Cerebellar cortex (tissue), 1 donor: ENCODE measurements at regions not wholly inside any gene's neighbourhood (a gene's known extent, or its start where the extent isn't known, plus 50 kb on each side); places are given as distances from the start of the nearest gene placed in this dataset.

Experiments used
- DNase-seq: peaks from one replicate; pipeline ENCODE4 v3.0.0-alpha.2; 2015; ENCODE audit warnings: low spot score

DNA sequence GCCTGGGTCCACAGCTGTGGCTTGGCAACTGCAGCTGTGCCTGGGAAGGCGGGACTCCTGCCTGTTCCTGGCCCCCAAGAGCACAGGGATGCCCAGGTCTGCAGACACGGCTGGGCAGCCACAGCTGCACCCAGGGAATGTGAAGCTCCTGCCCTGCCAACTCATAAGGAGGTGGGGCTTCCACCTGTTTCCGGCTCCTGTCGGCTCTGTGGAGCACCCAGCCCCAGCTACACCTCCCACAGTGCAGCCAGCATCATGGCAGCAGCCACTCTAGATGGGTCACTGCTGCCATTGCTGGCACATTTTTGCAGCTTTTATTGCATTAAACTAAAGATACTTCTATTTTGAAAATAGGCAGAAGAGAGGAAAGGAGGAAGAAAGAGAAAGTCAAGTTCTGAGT, 207.9 kb downstream of the SAMD5 start:
- no peak for DNase-seq

DNA sequence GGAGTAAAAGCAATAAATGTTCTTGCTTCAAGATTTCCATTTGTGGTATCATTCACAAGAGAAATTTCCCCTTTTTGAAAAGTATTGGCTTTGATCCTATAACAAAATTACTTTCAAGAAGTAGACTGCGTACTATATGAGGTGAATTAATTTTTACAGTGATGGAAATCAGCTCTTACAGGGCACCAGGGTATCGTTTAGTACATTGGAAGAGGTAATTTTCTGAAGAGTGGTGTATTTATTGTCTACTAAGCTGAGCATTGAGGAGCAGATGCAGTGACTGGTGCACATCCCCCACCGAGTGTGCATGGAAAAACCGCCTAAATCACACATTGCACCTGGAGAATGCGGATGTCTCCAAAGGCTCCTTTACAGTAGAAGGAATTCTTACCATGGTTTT, 209.5 kb downstream of the SAMD5 start:
- no peak for DNase-seq

DNA sequence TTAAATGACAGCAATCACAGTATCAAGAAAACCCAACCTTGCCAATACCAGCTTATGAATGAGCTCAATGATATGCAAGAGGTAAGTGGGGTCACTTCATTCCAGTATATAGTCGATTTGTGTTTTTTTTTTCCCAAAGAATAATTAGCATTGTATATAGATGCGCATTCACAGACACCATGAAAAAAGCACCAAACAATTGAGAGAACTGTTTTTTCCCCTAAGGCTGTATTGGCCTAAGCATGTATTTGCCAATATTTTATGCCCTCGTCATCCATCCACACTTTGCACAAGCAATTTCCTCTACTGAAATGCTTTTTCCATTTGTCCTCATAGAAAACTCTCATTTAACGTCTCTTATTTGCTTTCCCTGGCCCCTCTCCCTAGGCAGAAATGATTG, 213.7 kb downstream of the SAMD5 start:
- DNase-seq: no peak

DNA sequence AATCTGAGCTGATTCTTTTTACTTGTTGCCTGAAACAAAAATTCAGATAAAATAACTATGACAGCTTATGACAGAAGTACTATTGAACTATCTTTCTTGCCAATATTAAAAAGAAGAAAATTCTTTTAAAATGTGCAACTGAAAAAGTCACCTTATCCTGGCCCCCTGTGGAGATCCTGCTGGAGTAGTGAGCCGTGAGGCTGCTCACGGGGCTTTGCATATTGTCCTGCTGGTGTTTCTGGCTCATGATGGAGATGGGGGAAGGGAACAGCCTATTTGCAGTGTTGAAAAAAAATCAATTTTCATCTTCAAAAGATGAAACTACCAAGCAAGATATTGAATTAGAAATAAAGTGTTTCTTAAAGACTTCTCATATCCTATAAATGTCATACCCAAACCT, 216.0 kb downstream of the SAMD5 start:
- DNase-seq: no peak

DNA sequence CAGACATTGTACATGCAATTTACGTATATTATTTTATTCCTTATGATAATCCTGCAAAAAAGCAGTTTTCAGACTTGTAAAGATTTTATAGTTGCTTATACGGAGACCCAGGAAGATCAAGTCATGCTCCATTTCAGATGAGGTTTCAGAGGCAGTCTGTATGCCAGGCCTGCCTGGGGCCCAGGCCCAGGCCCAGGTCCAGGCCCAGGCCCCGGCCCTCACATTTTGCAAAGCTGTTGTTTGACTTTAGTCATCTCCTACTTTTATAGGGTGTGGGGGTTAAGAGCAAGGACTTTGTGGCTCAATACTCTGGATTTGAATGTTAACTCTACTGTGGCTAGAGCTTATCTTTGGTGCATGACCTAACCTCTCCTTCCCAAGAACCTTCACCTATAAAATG, 217.9 kb downstream of the SAMD5 start:
- DNase-seq: no peak

DNA sequence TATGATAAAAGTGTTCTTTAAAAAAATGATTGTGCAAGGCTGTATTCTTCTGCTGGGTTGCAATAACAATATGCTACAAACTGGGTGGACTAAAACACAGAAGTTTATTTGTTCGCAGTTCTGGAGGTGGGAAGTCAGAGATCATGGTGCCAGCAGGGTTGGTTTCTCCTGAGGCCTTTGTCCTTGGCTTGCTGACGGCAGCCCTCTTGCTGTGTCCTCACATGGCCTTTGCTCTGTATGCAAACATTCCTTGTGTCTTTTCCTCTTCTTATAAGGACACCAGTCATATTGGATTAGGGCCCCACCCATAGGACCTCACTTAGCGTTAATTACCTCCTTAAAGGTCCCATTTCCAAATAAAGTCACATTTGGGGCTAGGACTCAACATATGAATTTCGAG, 220.4 kb downstream of the SAMD5 start:
- no peak for DNase-seq

DNA sequence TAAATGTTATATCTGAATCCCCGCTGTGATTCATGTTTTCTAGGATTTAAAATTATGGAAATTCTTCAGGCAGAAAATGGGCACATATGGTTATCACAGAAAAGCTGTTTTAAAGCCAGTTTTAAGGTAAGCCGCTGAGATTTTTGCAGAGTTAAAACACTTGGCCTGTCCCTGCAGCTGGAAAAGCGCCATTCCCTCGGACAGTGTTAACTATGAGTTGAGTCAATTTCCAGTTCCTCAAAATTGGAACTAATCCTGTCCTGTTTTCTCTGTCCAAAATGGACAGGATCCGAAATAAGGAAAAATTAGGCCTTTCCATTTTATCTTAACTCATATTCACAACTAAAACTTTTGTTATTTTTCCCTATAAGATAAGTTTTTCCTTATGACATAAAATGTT, 225.2 kb downstream of the SAMD5 start:
- no peak for DNase-seq

DNA sequence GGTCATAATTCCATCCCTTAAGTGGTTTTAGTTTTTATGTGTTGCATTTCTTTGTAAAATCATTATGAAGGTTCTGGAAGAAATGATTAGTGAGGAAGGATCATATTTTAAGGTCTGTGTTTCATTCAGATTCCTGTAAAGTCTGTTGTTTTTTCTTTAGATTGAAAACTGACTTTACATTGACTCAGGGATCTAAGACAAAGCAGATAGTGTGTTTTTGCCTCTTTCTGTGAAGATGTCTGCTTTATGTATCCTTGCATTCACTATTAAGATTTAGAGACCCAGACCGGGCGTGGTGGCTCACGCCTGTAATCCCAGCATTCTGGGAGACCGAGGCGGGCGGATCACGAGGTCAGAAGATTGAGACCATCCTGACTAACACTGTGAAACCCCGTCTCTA, 225.7 kb downstream of the SAMD5 start:
- no peak for DNase-seq

DNA sequence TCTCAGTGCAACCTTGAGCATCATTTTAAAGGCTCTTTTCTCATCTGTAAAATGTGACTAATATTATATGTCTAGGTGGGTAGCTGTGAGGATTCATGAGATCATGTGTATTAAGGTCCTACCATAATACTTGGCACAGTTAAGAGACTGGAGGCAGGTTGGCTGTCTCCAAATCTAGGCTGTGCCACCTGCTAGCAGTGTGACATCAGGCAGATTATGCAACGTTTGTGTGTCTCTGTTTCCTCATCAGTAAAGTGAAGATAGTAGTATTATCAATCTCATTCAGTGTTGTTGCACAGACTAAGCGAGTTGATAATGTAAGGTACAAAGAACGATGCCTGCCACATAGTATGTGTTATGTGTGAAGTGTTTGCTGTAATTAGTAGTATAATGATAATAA, 227.4 kb downstream of the SAMD5 start:
- no peak for DNase-seq

DNA sequence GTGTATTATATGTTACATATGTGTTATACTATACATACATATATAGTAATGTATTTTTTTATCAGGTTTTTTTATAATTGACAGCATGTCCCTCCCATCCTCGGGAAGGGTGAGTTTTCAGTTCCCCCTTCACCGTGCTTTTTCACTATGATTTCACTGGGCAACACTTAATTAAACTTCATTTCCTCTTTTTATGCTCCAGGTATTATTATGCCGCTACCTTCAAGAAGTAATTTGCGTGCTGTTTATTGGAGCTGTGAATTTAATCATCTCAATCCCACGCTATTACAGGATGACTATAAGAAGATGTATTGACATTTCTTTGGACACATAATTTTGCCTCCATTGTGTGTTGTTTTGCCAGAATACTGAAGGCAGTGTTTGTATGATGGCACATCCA, 228.6 kb downstream of the SAMD5 start:
- DNase-seq: no peak

DNA sequence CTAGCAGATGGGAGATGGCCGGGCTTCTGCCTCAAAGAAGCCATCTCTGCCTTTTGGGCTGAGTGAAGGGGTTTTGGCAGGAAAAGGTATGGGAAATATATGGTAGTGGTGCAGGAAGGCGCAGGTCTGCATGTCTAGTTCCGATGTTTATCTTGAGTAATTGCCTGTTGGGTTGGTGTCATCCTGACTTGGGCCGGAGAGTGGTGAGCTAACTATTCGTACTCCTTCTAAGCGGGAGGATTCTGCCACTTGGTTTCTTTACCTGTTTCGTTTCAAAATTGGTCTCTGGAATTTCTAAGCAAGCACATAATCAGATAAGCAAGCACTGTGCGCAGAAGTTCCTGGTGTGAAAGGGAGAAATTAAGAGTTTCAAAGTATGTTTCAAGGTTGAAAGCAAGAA, 229.6 kb downstream of the SAMD5 start:
- DNase-seq: no peak

DNA sequence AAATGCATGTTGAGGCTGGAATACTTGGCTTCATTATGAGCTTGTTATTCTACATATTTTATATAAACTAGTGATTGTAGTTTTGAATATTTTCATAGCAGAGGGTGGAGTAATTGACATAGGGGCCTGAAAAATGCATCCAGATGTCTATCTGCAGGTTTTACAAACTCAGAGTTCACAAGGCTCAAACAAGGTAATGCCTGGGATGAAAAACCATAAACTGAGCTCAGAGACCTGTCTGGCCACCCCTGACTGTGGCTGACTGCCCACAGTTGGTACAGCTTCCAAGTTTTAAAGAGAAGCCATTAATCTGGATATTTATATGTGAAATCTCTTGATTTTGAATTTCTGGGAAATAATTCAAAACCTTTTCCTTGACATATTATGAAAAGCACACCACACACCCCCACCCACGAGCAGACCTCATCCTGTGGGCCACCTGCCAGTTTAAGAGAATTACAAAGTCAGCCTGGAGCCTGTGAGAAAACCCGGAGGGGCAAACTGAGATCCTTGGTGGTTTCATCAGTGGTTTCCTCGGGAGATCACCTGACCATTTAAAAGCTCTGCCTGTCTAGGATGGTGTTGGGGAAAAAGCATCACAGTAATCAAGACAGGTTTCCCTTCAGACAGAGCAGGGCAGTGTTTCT, 230.1 kb downstream of the SAMD5 start:
- no peak for DNase-seq

DNA sequence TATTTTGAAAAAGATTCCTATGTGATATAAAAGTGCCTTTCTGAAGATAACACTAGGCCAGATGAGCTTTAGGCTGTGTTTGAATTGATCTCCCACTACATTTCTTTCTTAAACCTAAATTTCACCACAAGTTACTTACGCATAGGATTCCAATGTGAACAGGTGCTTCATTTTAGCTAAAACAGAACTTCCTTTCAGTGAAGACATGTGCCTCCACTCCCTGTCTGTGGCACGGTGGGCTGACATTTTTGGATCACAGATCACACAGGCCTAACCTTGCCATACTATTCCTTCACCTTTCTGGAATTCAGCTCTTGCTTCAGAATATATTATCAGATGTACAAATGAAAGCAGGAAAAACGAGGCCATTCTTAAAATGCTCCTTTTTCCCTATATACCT, 231.8 kb downstream of the SAMD5 start:
- no peak for DNase-seq

DNA sequence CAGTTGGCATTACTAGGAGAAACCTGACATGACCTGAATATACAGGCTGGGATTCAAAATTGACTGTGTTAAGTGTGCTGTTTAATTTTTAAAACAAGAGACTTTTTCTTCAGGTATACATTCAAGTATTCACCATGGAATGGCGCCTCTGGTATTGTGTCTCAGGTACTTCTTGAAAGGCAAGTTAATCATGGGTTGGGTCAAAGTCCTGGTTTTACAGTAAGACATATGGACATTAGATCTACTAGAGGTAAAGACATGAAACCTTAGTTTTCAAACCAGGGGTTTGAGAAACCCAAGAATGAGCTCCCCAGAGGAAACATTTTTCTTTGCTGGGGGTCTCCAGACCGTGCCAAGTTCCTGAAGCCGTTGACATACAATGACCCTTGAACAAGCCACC, 232.4 kb downstream of the SAMD5 start:
- no peak for DNase-seq

DNA sequence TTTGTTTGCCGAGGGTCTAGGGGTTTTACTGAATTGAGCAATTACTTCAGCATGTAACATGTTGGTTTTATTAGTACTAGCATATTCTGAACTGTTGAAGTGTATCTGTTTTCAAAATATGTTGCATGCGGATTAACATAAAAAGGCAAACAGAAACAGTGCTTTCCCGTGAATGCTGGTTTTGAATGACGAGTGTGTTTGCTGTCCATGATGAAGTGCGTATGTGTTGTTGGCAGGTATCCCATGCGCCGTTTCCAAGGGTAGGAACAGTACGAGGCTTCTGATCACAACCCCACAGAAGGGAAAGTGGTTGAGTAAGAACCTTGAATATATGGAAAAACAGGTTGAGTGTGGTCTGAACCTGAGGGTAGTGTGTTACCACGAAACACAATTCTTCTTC, 232.9 kb downstream of the SAMD5 start:
- DNase-seq: no peak

DNA sequence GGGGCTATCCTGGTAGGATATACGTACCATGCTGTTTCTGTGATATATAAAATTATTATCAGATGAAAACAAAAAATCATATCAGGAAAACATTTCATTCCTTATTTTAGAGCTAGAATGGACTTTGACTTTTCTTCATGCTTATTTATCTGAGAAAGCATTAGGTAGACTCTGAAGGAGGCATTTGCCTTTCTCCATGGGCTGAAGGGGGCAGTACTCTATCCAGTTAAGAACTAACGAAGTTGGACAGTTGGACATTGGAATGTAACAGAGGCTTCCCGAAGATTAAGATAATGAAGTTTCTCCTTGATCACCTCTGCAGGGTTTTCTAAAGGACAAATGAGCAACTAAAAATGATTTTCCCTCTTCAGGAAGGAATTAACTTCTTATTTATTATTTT, 233.9 kb downstream of the SAMD5 start:
- DNase-seq: no peak

DNA sequence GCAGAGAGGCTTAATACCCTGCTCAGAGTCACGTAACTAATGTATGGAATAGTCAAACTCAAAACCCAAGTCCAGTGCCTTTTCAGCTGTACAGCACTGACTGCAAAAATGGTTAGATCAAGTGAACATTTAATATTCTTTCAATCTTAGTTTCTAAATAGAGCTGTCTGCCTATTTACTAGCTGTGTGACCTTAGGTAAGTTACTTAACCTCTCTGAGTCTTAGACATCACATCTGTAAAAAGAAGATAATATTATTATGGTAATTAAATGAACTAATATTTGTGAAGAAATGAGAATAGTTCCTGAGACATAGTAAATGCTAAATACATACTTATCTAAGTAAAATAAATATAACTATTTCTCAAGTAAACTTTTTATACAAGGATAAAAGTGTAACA, 235.5 kb downstream of the SAMD5 start:
- DNase-seq: no peak

DNA sequence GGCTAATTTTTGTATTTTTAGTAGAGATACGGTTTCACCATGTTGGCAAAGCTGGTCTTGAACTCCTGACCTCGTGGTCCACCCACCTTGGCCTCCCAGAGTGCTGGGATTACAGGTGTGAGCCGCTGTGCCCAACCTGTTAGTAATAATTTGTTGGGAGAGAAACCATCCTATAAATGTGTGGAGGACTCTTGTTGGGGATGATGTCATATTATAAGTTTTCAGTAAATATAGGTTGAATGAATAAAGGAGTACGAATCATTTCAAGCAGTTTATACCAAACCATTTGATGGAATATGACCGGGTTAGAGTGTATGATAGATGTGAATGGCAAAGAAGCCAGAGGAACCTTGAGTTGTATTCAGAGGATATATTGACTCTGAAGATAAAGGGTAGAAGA, 240.8 kb downstream of the SAMD5 start:
- no peak for DNase-seq

DNA sequence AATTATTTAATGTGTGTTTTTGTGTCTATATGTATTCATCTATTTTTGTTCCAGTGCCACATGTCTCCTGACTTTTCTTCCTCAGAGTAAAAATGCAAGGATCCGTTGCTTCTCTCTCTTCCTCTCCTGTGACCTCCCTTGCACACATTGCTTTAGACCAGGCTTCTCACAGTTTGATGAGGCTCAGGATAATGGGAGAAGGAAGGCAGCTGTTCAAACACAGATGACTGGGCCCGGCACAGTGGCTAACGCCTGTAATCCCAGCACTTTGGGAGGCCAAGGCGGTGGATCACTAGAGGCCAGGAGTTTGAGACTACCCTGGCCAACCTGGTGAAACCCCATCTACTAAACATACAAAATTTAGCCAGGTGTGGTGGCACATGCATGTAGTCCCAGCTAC, 241.9 kb downstream of the SAMD5 start:
- no peak for DNase-seq

DNA sequence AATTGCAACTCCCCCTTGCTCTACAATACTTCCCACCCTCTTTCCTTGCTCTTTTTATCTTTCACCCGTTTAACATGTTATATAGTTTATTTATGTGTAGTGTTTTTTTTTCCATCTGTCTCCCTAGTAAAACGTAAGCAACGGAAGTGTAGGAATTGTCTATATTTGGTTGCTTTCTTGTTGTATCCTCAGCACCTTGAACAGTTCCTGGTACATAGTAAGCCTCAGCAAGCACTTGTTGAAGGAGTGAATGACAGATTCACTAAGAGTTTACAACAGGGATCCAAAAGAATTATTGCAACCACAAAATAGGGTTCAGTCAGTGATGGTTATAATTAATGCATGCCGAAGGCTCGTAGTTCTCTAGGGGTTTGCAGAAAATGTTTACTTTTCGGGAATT, 242.7 kb downstream of the SAMD5 start:
- DNase-seq: no peak

DNA sequence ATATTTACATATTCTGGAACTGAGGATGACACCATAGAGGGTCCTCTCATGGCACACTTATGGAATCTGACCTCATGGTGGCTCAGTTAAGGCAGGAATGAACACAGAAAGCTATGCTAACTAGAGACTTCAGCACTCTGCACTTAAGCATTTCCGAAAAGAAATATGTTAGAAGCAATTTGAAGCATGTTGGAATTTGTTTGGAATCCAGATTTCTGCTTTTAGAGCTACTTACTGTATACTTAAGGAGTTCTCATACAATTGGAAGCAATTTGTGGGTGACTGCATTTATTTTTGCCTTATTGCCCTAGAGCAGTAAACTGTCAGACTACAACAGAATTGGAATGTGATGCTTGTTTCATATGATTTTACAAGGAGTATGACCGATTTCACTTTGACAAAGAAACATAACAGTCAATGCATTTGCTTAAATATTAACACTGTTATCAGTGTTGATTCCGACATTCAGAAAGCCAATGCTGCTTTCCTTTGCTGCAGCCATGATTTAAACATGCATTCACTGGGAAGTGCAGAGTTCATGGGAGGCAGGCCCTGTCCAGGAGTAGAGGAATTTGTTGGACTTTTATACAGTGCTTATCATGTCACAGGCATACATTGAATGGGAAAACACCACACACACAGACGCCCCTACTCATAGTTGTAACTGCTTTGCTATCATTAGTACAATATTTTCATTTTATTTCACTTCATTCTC, 244.4 kb downstream of the SAMD5 start:
- no peak for DNase-seq

DNA sequence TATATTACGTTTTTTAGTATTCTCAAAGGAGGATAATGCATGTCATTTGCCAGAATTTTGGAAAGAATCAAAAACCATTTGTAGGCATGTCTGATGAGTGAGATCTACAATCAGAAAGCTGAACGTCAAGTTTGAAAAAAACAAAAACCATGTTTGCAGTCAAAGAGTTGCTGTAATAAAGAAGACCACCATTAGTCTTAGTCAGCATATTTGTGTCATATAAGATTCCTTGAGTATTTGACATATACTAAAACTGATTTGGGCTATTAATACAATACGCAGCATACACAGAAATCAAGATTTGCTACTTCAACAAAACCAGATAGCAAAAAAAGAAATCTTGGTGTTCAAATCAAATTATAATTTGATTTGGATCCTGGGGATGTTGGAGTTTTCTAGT, 247.5 kb downstream of the SAMD5 start:
- no peak for DNase-seq

DNA sequence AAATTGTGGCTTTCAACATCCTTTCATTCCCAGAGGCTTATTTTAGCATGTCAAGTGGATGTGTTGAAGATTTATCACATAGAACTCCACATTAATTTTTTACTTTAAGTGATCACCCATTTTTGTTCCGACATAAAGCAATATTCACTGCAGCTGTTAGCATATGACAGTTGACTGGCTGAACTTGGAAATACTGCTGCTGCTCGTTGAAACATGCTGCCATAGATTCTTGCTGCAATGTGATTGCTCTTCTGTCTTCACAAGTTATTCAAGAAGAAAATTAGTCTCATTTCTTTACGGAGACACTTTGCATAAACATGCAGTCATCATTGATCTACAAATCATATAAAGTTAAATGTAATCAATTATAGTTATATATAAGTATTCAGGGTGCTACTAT, 248.4 kb downstream of the SAMD5 start:
- no peak for DNase-seq

DNA sequence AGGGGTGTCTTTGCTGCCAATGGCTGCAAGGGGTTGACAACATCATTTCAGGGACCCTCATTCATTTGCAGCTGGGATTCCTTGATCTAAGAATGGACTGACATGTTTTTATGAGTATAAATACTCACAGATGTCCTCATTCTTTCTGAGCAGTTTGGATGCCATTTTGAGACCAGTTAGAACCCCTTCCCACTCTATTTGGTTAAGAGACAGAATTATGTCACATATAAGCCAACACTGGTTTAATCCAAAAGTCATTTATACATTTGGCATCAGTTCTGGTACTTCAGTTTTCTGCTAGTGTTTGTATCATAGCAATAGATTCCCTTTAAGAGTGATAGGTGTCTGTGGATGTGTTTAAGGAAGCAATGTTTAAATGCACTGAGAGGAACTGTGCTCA, 248.8 kb downstream of the SAMD5 start:
- DNase-seq: no peak
